Stimulated activated naive CD8-positive, alpha-beta T cell treated with anti-CD3 and anti-CD28 coated beads, Interleukin-15, Interleukin-2, amounts not matched to agents 100 U/mL and 50 U/mL, for 24 hours (primary cell): ENCODE measurements at regions not wholly inside any gene's neighbourhood (a gene's known extent, or its start where the extent isn't known, plus 50 kb on each side); places are given as distances from the start of the nearest gene placed in this dataset.

ENCODE experiments used
- ATAC-seq: fragments of 150-1000 bp; cut with Tn5 transposase; one replicate; pipeline ENCODE4 v1.10.0; 2021
- DNase-seq: peaks from one replicate; pipeline ENCODE4 v3.0.0; 2021

GRCh38 chr4:164408831-164409230, 345.1 kb upstream of the SMIM31 start:
- no peak for ATAC-seq
- DNase-seq, result no peak

- no peak for DNase-seq
- ATAC-seq, result no peak
Observed at GRCh38 chr4:164410401-164410800, 343.5 kb upstream of the SMIM31 start.

- no peak for DNase-seq
- ATAC-seq, result no peak
Observed at GRCh38 chr4:164412246-164412645, 341.7 kb upstream of the SMIM31 start.

- DNase-seq (no peak), ATAC-seq (no peak)
Observed at GRCh38 chr4:164413743-164414142, 340.2 kb upstream of the SMIM31 start.

- no peak for DNase-seq
- ATAC-seq, result no peak
Observed at GRCh38 chr4:164423819-164424218, 330.1 kb upstream of the SMIM31 start.

GRCh38 chr4:164424846-164425245, 329.1 kb upstream of the SMIM31 start:
- DNase-seq (no peak), ATAC-seq (no peak)

GRCh38 chr4:164428561-164428960, 325.4 kb upstream of the SMIM31 start:
- no peak for DNase-seq
- ATAC-seq, result no peak

- ATAC-seq (no peak), DNase-seq (no peak)
Observed at GRCh38 chr4:164438321-164438720, 315.6 kb upstream of the SMIM31 start.

- ATAC-seq (no peak), DNase-seq (no peak)
Observed at GRCh38 chr4:164439037-164439436, 314.9 kb upstream of the SMIM31 start.

GRCh38 chr4:164440199-164440598, 313.7 kb upstream of the SMIM31 start:
- DNase-seq (no peak), ATAC-seq (no peak)

- DNase-seq (no peak), ATAC-seq (no peak)
Observed at GRCh38 chr4:164441109-164441508, 312.8 kb upstream of the SMIM31 start.

GRCh38 chr4:164442180-164442579, 311.8 kb upstream of the SMIM31 start:
- ATAC-seq (no peak), DNase-seq (no peak)

GRCh38 chr4:164446516-164446915, 307.4 kb upstream of the SMIM31 start:
- ATAC-seq (no peak), DNase-seq (no peak)

GRCh38 chr4:164461901-164462300, 292.0 kb upstream of the SMIM31 start:
- ATAC-seq, result no peak
- DNase-seq, result no peak

- DNase-seq (no peak), ATAC-seq (no peak)
Observed at GRCh38 chr4:164462471-164462870, 291.5 kb upstream of the SMIM31 start.

- DNase-seq, result no peak
- ATAC-seq, result no peak
Observed at GRCh38 chr4:164464313-164464712, 289.6 kb upstream of the SMIM31 start.

GRCh38 chr4:164467493-164467892, 286.4 kb upstream of the SMIM31 start:
- ATAC-seq, result no peak

GRCh38 chr4:164481306-164482091, 272.4 kb upstream of the SMIM31 start:
- ATAC-seq (no peak), DNase-seq (no peak)

More at GRCh38 chr4:164467493-164467892, 286.4 kb upstream of the SMIM31 start:
- no peak for DNase-seq

GRCh38 chr4:164482092-164482404, 271.9 kb upstream of the SMIM31 start:
- ATAC-seq, result no peak
- no peak for DNase-seq

- ATAC-seq (no peak), DNase-seq (no peak)
Observed at GRCh38 chr4:164482758-164483157, 271.2 kb upstream of the SMIM31 start.

- ATAC-seq (no peak), DNase-seq (no peak)
Observed at GRCh38 chr4:164483711-164484110, 270.2 kb upstream of the SMIM31 start.

GRCh38 chr4:164484551-164484950, 269.4 kb upstream of the SMIM31 start:
- no peak for ATAC-seq
- DNase-seq, result no peak

GRCh38 chr4:164485136-164485535, 268.8 kb upstream of the SMIM31 start:
- no peak for DNase-seq
- ATAC-seq, result no peak

- DNase-seq, result no peak
- ATAC-seq, result no peak
Observed at GRCh38 chr4:164488114-164488513, 265.8 kb upstream of the SMIM31 start.

- DNase-seq (no peak), ATAC-seq (no peak)
Observed at GRCh38 chr4:164501074-164501473, 252.9 kb upstream of the SMIM31 start.
